ENCODE measurements at regions not wholly inside any gene's neighbourhood (a gene's known extent, or its start where the extent isn't known, plus 50 kb on each side); places are given as distances from the start of the nearest gene placed in this dataset.

DNA sequence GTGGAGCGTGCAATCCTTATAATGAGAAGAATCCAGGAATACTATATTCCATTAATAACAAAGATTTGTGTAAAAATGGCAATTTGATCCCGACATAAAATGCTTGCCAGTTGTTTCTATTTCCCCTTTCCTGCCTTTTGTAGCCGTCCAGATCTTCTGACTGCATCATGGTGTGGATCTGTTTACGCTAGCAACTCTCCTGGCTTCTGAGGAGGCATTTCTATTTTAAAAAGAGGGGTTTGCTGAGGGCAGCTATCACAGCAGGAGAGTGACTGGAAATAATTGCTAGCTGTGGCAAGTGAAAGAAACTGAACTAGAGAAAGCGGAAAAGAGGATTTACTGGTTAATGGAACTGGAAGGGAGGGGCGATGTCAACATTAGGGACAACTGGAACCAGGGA, 145.6 kb downstream of the ATP23 start:
- TF ChIP-seq, protein P1, sequence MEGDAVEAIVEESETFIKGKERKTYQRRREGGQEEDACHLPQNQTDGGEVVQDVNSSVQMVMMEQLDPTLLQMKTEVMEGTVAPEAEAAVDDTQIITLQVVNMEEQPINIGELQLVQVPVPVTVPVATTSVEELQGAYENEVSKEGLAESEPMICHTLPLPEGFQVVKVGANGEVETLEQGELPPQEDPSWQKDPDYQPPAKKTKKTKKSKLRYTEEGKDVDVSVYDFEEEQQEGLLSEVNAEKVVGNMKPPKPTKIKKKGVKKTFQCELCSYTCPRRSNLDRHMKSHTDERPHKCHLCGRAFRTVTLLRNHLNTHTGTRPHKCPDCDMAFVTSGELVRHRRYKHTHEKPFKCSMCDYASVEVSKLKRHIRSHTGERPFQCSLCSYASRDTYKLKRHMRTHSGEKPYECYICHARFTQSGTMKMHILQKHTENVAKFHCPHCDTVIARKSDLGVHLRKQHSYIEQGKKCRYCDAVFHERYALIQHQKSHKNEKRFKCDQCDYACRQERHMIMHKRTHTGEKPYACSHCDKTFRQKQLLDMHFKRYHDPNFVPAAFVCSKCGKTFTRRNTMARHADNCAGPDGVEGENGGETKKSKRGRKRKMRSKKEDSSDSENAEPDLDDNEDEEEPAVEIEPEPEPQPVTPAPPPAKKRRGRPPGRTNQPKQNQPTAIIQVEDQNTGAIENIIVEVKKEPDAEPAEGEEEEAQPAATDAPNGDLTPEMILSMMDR (IDR thresholded peaks at IDR 0.05 in 8 of 11, conservative IDR thresholded peaks at IDR 0.05 in 3 of 11) = no peak
- TF ChIP-seq POLR2A (IDR thresholded peaks at IDR 0.05) = no peak

Data from spleen (tissue), 7 donors.